GM12892 (cell line): ENCODE measurements at regions not wholly inside any gene's neighbourhood (a gene's known extent, or its start where the extent isn't known, plus 50 kb on each side); places are given as distances from the start of the nearest gene placed in this dataset.

Experiments used
- POLR2A ChIP-seq: IDR thresholded peaks from 2 replicates; pipeline ENCODE4 v1.6.1; 2011; ENCODE audit warnings: low read depth, low read length, control low read depth
- POLR2AphosphoS5 ChIP-seq: IDR thresholded peaks from 2 replicates; pipeline ENCODE4 v1.6.1; 2011; ENCODE audit warnings: low read depth, low read length, control low read depth
- TAF1 ChIP-seq: IDR thresholded peaks from 2 replicates; pipeline ENCODE4 v1.6.1; 2011; ENCODE audit warnings: low read depth, mild to moderate bottlenecking, control low read depth, low read length, borderline replicate concordance

- TF ChIP-seq POLR2A (no peak), POLR2AphosphoS5 (no peak), TAF1 (no peak)
Measured at GRCh38 chr4:106806158-106806797, 229.8 kb downstream of the DKK2 start.
